ENCODE measurements at regions not wholly inside any gene's neighbourhood (a gene's known extent, or its start where the extent isn't known, plus 50 kb on each side); places are given as distances from the start of the nearest gene placed in this dataset.

DNA sequence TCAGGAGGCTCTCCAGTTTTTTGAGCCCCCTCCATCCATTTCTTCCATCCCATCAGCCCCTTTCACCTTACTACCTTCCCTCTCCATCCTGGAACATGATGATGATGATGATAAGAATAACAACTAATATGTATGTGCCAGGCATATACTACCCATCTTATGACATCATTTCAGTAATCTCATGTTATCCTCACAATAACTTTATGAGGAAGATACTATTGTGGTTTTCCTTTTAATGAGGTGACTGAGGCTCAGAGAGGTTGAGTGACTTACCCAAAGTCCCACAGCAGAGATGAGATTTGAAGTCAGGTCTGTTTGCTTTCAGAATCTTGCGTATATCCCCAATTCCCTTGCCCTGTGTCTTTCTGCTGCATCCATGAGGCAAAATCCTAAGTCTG, 55.1 kb downstream of the RTL9 start:
- TF ChIP-seq POLR2AphosphoS5 (IDR thresholded peaks at IDR 0.05) (no peak), POLR2A (IDR thresholded peaks at IDR 0.05) (no peak), EP300 (IDR thresholded peaks at IDR 0.05; ENCODE audit: low read depth) (no peak)
- TF ChIP-seq, protein P1, sequence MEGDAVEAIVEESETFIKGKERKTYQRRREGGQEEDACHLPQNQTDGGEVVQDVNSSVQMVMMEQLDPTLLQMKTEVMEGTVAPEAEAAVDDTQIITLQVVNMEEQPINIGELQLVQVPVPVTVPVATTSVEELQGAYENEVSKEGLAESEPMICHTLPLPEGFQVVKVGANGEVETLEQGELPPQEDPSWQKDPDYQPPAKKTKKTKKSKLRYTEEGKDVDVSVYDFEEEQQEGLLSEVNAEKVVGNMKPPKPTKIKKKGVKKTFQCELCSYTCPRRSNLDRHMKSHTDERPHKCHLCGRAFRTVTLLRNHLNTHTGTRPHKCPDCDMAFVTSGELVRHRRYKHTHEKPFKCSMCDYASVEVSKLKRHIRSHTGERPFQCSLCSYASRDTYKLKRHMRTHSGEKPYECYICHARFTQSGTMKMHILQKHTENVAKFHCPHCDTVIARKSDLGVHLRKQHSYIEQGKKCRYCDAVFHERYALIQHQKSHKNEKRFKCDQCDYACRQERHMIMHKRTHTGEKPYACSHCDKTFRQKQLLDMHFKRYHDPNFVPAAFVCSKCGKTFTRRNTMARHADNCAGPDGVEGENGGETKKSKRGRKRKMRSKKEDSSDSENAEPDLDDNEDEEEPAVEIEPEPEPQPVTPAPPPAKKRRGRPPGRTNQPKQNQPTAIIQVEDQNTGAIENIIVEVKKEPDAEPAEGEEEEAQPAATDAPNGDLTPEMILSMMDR (IDR thresholded peaks at IDR 0.05) = no peak
- H3K4me3 ChIP-seq = no peak overlapping the region
- no peak overlapping the region for H3K27ac ChIP-seq
- H3K9me3 ChIP-seq = no peaks in the 10 kb centered on the region
- DNase-seq = no peak
- in situ Hi-C loops (cut with MboI; ENCODE audit: low pct_ligation_motif_present in 1 of 4, low pct_unique_long_range_greater_than_20kb in 1 of 4, low sequenced_read_pairs in 3 of 4) = loop anchor here in 3 of 4 donors (5.0 to 25.0 kb wide), 2 partner anchors 256 to 501 kb away; no protein-coding TSS in a partner anchor
- H3K4me1 ChIP-seq = no peaks in the 10 kb centered on the region
- H3K36me3 ChIP-seq = no peaks in the 10 kb centered on the region
- intact Hi-C loops (cut with DNase I; ENCODE audit: low total_unique reads) = no loop called here
- WGBS, 2 donors (ENCODE audit: low coverage in 1 of 2) = 76% methylated on average over 1 of the region's 1 CpG; no CpG with 5 or more reads in 1 of the 2 donors
- H3K27me3 ChIP-seq = no peaks in the 10 kb centered on the region

DNA sequence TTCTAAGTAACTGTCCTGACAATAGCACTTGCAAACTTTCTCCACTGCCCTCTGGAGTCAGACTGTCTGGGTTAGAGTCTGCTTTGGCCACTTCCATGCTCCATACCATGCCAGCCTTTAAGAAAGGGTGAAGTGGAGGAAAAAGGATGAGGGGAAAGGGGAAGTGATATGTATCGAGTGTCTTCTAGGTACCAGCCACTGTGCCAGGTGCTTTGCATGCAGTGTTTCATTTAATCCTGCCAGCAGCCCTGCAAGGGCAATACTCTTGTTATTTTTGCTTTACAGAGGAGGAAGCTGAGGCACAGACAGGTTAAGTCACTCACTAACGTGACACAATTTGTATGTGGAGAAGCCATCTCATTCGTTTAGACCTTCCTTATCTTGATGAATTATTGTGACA, 55.6 kb downstream of the RTL9 start:
- in situ Hi-C loops (cut with MboI; ENCODE audit: low pct_ligation_motif_present in 1 of 4, low pct_unique_long_range_greater_than_20kb in 1 of 4, low sequenced_read_pairs in 3 of 4) = loop anchor here in 3 of 4 donors (5.0 to 25.0 kb wide), 2 partner anchors 257 to 502 kb away; no protein-coding TSS in a partner anchor
- 55% methylated on average over 3 of the region's 3 CpGs; no CpG with 5 or more reads in 1 of the 2 donors for WGBS, 2 donors (ENCODE audit: low coverage in 1 of 2)
- Histone ChIP-seq H3K4me3 (no peak overlapping the region), H3K36me3 (no peaks in the 10 kb centered on the region), H3K4me1 (no peaks in the 10 kb centered on the region), H3K9me3 (no peaks in the 10 kb centered on the region), H3K27ac (no peak overlapping the region), H3K27me3 (no peaks in the 10 kb centered on the region)
- intact Hi-C loops (cut with DNase I; ENCODE audit: low total_unique reads) = no loop called here
- DNase-seq = no peak
- TF ChIP-seq, protein P1 (IDR thresholded peaks at IDR 0.05) = no peak
- no peak for TF ChIP-seq POLR2A (IDR thresholded peaks at IDR 0.05)
- no peak for TF ChIP-seq POLR2AphosphoS5 (IDR thresholded peaks at IDR 0.05)

DNA sequence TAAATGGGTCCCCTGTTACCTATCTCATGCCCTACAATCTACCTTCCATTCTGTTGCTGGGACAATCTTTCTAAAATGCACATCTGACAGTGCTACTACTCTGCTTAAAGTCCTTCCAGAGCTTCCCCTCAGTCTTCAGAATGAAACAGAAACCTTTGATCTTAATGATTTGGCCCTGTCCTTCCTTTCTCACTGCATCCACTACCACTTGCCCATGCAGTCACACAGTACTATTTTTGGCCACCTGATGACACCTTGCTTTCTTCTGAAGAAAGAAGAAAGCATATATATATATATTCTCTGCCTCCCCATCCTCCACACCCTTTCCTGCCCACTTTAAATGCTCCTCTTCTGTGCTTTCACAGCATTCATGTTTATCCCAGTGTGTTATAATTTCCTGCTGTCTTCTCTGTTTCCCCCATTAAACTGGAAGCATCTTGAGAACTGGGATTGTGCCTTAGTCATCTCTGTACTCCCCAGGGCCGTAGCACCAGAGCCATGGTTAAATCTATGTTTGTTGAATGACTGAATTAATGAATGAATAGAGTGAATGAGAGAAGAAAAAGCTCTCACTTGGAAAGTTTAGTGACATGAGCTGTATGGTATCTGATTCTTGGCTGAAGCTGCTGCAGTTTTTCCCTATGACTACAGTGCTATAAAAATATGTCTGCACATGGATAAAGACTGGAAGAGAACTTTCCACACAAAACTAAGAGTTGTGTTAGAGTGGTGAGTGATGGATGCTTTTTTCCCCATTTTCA, 56.2 kb downstream of the RTL9 start:
- H3K27me3 ChIP-seq = no peaks in the 10 kb centered on the region
- 37 to 78% methylated on average over 1 of the region's 1 CpG for WGBS, 2 donors (ENCODE audit: low coverage in 1 of 2)
- TF ChIP-seq EP300 (IDR thresholded peaks at IDR 0.05; ENCODE audit: low read depth) (no peak), POLR2AphosphoS5 (IDR thresholded peaks at IDR 0.05) (no peak), POLR2A (IDR thresholded peaks at IDR 0.05) (no peak)
- TF ChIP-seq, protein P1 (IDR thresholded peaks at IDR 0.05) = no peak
- no peak overlapping the region for H3K4me3 ChIP-seq
- no peaks in the 10 kb centered on the region for H3K9me3 ChIP-seq
- no peaks in the 10 kb centered on the region for H3K36me3 ChIP-seq
- H3K27ac ChIP-seq = no peak overlapping the region
- in situ Hi-C loops (cut with MboI; ENCODE audit: low pct_ligation_motif_present in 1 of 4, low pct_unique_long_range_greater_than_20kb in 1 of 4, low sequenced_read_pairs in 3 of 4) = loop anchor here in 3 of 4 donors (5.0 to 25.0 kb wide), 2 partner anchors 258 to 503 kb away; no protein-coding TSS in a partner anchor
- no peaks in the 10 kb centered on the region for H3K4me1 ChIP-seq
- DNase-seq = no peak
- intact Hi-C loops (cut with DNase I; ENCODE audit: low total_unique reads) = loop anchor here (5.0 kb wide), 1 partner anchor 248 kb away; no protein-coding TSS in a partner anchor

DNA sequence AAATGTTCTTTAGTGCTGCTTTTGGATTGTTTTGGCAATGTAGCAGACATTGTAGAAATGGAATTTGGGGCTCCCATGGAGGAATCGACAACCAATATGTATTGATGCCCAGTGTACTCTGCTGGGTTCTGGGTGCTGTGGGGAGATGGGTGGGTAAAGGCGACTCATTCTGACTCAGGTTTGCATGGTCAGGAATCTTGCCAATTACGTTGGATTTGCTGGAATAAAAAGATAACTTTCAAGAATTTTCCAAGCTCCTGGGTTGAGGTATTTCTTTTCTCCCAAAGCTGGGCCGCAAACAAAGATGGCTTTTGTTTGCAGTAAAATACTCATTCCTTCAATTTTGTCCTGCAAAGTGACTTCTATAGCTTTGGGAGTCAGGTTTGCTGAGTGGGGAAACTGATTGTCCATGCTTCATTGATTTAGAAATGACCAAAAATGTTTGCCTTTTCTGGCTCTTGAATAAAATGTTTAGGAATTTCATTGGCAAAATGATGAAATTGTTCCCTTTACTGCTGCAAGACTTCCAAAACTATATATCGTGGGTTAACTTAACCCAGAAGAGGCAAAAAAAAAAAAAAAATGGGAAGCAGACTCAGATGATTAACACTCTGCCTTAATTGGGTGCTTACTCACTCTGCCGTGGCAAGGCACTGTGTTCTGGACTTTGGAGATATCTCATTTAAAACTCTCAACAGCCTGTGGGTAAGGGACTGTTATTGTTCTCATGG, 57.0 kb downstream of the RTL9 start:
- Histone ChIP-seq H3K27me3 (no peaks in the 10 kb centered on the region), H3K4me3 (no peak overlapping the region), H3K36me3 (no peaks in the 10 kb centered on the region), H3K4me1 (no peaks in the 10 kb centered on the region), H3K27ac (no peak overlapping the region), H3K9me3 (no peaks in the 10 kb centered on the region)
- no peak for DNase-seq
- no peak for TF ChIP-seq POLR2AphosphoS5 (IDR thresholded peaks at IDR 0.05)
- no peak for TF ChIP-seq POLR2A (IDR thresholded peaks at IDR 0.05)
- no peak for TF ChIP-seq EP300 (IDR thresholded peaks at IDR 0.05; ENCODE audit: low read depth)
- intact Hi-C loops (cut with DNase I; ENCODE audit: low total_unique reads) = loop anchor here (5.0 kb wide), 1 partner anchor 248 kb away; no protein-coding TSS in a partner anchor
- in situ Hi-C loops (cut with MboI; ENCODE audit: low pct_ligation_motif_present in 1 of 4, low pct_unique_long_range_greater_than_20kb in 1 of 4, low sequenced_read_pairs in 3 of 4) = loop anchor here in 2 of 4 donors (25.0 kb wide), 1 partner anchor 503 kb away; no protein-coding TSS in a partner anchor
- WGBS, 2 donors (ENCODE audit: low coverage in 1 of 2) = 67 to 80% methylated on average over 2 to 6 of the region's 6 CpGs

Data from transverse colon (tissue), 4 donors.